ENCODE measurements at regions not wholly inside any gene's neighbourhood (a gene's known extent, or its start where the extent isn't known, plus 50 kb on each side); places are given as distances from the start of the nearest gene placed in this dataset.
"Not testable (repeated sequence)": the region's sequence is repeated elsewhere in the genome, so short reads cannot be mapped to it uniquely, and the experiment has no call there.

DNA sequence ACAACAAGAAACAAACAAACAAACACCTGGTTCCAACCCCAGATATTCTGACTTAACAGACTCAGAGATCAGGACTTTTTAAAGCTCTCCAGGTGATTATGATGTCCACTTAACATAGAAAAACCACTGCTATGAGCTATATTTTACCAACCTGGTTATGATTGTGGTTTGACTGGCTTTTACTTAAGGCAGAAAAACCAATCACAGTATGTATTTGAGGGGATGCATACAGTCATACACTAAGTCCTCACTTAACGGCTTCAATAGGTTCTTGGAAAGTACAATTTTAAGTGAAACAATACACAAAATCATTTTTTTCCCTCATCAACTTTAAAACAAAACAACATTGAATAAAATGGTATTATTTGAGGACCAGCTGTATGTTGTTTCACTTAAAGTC, 393.6 kb downstream of the ZEB2 start:
- no peak for DNase-seq (ENCODE audit: low read depth in 2 of 2)

DNA sequence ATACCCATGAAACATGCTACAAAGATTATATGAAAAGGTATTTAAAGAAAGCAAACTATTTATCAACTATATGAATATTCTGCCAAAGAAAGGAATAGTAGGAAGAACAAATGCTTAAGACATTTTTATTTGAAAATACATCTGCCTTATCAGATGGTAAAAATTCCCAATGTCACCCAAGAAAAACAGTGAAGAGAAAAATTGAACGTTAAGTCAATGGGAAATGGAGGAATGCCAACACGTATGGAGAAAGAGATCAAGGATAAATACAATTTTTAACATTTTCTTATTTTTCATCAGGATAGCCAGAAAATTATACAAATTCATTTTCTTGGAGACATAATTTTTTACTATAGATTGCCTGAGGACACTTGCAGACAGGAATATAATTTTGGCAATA, 394.2 kb downstream of the ZEB2 start:
- DNase-seq (ENCODE audit: low read depth in 2 of 2) = no peak

DNA sequence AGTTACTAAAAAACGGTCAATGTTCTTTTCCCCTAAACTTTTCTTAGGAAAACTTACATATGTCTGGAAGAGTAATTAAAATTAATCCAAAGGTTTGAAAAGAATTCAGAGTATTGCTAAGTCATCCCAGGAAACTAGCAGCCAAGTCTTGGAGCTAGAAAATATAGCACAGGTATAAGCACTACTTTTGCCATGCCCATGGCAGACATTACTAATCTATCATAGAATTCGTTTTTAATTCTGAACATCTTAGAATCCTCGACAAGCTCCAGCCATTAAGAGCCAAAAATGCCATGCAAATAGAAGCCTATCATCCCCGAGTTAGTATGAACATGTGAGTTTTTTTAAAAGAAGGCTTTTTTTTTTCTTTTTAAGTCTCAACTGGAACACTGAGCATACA, 395.0 kb downstream of the ZEB2 start:
- DNase-seq (ENCODE audit: low read depth in 2 of 2) = no peak

DNA sequence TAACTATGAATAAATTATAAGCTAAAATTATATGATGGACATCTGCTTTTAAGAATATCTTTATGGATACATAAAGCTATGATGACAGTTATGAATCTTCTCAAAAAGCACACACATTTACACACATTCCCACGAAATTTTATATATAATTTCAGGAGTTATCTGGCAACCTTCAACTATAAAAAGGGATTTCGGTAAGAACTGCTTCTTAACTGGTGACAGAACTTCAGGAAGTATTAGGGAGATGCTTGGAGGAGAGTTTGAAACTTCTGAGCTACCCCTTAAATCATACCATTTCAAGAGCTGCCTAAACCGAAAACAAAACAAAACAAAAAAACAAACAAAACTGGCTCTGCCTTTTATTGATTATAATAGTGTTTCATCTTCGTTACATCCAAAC, 399.4 kb downstream of the ZEB2 start:
- no peak for DNase-seq (ENCODE audit: low read depth in 2 of 2)

DNA sequence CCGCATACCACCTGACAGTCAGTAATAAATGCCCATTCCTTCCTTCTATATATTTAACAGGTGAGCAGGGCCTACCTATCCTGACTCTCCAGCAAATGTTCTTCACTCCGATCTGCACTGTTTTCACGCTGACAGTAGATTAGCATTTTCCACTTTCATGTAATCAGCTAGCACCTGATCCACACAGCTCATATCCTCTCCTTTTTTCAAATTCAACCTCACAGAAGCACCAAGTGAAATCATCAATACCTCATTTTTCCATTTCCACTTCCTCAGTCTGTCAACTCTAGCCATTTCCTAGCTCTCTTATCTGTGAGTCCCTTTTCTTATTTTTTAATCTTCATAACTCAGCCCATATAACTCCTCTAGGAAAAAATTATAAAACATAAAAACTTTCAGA, 402.8 kb downstream of the ZEB2 start:
- DNase-seq (ENCODE audit: low read depth in 2 of 2) = no peak

DNA sequence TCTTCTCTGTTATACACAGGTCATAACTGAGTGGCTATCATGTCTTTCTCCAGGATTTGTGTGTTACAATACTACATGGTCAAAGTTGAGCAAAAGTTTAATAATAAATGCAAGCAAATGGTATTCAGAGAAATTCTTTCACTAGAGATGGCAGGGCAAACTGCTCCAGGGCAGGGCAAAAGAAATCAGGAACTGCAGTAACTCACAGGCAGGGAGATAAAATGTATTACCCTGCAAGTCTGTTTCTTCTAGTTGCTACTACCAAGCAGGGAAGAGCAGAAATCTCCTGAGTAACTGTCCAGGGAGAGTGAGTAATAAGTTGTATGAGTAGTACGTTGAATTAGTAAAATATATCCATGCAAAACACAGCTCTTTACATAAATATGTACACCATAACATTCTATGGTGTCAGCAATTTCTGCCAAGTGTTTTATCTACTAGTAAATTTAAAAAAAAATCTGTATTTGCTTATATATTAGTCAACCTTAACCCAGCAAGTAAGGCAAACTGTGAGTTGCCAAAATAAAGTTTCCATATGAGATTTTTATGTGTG, 404.1 kb downstream of the ZEB2 start:
- no peak for DNase-seq (ENCODE audit: low read depth in 2 of 2)

DNA sequence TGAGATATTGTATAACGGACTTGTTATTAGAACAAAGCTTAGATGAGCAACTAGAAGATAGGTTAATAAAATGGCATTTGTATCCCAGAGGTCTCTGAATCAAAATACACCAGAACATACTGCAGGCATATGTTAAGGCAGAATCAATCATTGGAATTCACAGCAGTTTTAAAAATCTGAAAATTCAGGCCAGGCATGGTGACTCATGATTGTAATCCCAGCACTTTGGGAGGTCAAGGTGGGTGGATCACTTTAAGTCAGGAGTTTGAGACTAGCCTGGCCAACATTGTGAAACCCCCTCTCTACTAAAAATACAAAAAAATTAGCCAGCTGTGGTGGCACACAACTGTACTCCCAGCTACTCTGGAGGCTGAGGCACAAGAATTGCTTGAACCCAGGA, 405.2 kb downstream of the ZEB2 start:
- no peak for DNase-seq (ENCODE audit: low read depth in 2 of 2)

DNA sequence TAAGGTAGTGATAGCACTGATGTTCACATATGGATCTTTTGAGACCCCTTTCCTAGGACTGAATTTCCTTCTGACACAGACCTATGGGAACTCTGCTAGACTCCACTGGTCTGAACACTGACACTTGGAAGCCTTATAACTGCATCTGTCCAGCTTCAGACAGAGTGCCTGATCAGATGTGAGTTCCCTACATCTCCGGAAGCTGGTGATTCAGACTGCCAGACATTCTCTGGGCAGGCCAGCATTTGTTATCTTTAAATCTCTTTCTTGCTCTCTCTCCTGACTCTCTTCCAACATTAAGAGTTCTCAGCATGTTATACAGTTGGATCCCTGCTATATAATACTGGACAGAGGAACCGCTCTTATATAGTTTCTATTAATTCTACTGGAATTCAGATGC, 408.5 kb downstream of the ZEB2 start:
- no peak for DNase-seq (ENCODE audit: low read depth in 2 of 2)

DNA sequence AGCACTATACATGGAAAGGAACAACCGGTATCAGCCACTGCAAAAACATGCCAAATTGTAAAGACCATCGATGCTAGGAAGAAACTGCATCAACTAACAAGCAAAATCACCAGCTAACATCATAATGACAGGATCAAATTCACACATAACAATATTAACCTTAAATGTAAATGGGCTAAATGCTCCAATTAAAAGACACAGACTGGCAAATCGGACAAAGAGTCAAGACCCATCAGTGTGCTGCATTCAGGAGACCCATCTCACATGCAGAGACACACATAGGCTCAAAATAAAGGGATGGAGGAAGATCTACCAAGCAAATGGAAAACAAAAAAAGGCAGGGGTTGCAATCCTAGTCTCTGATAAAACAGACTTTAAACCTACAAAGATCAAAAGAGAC, 413.8 kb downstream of the ZEB2 start:
- not testable (repeated sequence) for DNase-seq (ENCODE audit: low read depth in 2 of 2)

DNA sequence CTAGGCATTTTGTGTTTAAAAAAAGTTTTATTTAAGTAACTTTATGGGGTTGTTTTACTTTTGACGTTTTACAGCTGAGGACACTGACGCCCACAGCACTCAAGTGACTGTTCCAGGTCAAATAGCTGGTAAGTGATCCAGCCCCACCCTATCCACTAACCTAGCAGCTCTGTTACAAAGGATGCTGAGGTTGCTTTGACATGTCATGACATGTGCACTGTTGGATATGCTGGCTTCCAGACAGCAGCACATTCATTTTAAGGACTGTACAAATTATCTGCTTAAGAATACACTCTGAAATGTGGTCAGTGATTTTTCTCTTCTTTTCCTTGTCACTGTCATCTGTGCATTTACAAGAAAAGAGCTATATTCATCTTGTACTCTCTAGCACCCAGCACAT, 417.5 kb downstream of the ZEB2 start:
- no peak for DNase-seq (ENCODE audit: low read depth in 2 of 2)

DNA sequence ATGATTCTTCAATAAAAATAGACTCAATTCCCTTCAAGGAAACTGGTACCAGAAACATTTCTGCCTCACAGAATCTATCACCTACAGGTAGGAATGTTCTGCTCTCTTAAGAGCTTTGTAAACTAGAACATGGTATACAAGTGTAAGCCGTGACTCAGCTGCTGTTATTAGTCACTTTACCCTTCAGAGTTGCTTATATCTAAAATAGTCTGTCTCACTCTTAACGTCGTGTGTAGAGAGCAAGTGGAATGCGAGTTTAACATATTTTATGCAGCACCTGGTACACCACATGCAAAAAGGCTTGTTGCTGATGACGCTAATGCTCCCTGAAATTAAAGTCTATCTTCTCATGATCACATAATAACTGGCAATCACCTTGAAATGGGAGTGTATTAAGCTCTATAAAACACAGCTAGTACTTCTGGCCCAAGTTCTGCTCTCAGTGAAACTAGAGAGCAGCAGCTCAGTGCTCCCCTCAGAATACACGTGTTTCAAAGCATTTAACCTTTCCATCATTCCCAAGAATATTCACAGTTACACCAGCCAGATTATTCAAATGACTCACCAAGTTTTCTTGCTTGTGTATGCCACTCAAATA, 420.0 kb downstream of the ZEB2 start:
- no peak for DNase-seq (ENCODE audit: low read depth in 2 of 2)

DNA sequence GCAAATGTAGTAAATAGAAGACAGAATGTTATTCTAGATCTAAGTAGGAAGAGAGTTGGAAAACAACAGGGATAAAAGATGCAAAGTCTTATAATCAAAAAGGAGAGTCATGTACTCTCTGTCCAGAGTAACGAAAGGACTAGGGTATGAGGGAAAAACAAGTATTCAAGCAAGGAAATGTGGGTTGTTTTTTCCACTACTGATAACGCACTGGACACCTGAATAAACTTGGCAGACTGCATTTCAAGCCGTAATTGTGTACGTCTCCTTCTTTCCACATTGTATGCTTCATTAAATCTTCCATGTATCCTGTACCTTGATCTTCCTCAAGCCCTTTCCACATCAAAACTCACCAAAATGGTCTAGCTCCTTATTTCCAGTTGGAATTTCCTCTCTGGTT, 420.6 kb downstream of the ZEB2 start:
- no peak for DNase-seq (ENCODE audit: low read depth in 2 of 2)

DNA sequence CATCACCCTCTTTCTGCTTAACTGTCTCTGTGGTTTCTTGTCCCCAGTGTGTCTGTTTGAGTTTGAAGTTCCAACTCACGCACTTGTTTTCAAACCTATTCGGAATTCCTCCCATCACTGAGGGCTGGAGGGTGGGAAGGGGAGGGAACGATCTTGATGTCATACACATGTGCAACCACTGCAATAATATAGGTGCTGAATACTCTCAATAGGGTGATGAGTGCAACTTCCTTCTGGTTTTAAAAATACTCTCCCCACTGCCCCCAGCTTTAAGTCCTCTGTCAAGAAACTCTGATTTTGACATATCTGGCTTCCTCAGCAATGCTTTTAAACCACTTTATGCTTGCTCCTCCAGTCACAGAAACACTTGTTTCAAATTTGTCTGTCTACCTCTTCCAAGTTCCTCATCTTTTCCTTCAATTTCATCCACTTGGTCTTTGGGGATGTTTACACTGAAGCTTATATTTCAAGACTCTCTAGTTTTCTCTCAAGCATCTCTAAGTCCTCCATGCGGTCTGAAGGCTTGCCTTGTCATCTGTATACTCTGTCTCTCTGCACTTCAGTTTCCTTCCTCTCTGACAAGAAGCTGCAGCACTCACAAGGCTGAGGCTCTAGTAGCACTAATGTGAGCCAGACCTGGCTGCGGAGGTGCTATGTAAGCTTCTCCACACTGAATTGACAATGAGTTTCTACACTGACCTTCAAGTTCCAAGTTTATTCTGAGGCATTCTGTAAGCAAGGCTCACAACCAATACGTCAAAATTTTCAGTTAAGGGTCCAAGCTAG, 422.3 kb downstream of the ZEB2 start:
- DNase-seq (ENCODE audit: low read depth in 2 of 2) = no peak

DNA sequence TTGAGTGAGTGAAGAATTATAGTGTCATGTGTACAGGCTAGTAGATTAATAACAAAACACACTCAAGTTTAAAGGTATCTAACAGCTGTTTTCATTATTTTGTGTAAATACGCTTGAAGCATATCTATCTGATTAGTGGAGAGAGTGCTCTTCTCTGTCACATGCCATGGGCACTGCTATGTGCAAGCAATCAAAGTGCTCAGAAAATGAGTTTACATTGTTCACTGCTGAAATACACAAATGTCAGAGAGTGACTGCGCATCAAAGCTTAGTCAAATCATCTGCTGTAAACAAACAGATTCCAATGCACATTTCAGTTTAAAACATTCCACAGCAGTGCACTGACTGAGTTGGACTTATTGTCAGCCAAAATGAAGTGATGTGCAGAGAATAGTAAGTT, 423.4 kb downstream of the ZEB2 start:
- no peak for DNase-seq (ENCODE audit: low read depth in 2 of 2)

DNA sequence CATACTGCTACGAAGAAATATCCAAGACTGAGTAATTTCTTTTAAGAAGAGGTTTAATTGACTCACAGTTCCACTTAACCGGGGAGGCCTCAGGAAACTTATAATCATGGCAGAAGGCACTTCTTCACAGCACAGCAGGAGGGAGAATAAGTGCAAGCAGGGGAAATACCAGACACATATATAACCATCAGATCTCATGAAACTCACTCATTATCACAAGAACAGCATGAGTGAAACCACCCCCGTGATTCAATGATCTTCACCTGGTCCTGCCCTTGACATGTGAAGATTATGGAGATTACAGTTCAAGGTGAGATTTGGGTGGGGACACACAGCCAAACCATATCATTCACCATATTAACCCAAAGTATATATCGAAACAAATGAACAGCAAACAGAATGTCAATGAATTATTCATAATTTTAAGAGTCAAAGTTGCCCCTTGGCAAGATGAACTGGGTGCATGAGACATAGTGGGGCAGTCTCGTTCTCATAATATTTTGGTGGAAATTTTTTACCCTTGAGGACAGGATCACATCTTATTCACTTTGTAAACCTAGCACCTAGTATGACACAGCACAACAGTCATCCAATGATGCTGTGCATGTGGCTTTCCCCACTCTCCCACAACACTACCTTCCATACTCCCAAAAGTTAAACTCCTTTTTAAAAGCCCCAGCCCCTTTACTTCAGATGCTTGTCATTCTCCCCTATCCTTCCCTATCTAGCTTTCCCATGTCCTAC, 425.3 kb downstream of the ZEB2 start:
- no peak for DNase-seq (ENCODE audit: low read depth in 2 of 2)

DNA sequence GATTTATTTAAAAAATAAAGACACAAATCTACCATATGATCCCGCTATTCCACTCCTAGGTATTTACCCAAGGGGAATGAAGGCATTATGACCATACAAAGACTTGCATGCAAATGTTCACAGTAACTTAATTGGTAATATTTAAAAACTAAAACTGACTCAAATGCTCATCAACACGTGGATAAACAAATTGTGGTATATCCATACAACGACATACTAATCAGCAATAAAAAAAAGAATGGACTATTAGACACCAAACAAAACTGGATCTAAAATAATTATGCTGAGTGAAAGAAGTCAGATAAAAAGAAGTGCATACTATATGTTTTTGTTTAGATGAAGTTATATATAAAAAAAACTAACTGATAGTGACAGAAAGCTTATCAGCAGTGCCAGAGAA, 428.3 kb downstream of the ZEB2 start:
- no peak for DNase-seq (ENCODE audit: low read depth in 2 of 2)

DNA sequence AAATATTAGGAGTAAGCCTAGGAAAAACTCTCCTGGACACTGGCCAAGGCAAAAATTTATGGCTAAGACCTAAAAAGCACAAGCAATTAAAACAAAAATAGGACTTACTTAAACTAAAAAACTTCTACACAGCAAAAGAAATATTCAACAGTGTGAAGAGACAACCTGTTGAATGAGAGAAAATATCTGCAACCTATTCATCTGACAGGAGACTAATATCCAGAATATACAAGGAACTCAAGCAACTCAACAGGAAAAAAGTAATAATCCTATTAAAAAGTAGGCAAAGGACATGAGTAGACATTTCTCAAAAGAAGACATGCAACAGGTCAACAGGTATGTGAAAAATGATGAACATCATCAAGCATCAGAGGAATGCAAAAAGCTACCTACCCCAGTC, 431.1 kb downstream of the ZEB2 start:
- no peak for DNase-seq (ENCODE audit: low read depth in 2 of 2)

DNA sequence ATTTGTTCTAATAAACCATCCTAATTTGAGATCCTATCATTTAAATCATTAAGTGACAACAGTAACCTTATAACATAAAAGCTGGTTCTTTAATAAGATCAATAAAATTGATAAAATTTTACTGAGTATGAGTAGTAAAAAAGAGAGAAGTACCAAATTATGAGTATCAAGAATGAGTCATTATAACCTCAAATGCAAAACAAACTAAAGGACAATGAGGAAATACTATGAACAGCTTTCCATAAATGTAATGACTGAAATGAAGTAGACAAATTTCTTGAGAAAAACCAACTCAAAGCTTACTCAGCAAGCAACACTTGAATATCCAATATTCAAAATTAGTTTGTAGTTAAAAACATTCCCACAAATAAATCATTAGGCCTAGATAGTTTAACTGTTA, 433.0 kb downstream of the ZEB2 start:
- no peak for DNase-seq (ENCODE audit: low read depth in 2 of 2)

DNA sequence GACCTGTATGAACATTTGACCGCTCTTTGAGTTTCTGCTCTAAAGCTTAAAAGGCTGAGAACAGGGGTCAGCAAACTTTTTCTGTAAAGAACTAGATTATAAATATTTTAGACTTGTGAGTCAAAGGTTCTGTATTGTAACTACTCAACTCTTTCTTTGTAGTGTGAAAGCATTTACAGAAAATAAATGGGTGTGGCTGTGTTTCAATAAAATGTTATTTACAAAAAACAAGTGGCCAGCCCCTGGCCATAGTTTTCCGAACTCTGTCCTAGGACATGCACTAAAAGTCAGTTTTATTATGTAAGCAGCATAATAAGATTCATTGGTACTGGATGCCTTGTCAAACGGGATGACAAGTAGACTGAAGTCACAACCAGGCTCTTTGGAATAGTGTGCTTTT, 434.9 kb downstream of the ZEB2 start:
- no peak for DNase-seq (ENCODE audit: low read depth in 2 of 2)

DNA sequence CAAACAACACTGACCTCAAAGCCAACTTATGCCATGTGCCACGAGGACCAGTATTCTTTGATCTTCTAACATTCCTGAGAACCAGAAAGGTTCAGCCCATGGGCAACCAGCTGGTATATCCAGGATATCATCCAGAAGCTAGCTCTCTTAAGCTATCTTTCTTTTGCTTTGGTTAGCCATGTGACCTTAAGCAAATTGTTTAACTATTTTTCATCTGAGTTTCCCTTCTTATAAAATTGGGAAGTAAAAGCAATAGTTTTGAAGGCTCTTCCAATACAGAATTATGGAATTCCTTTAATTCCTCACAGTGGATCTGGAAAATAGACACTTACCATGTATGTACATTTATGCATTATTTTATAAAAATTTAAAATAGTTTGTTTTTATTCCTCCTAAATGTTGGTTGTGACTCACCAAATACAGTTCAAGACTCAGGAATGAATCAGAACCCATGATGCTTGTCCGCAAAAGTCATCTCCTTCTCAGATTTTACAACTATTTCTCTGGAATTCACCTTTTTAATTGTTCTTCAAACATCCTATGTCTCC, 435.7 kb downstream of the ZEB2 start:
- DNase-seq (ENCODE audit: low read depth in 2 of 2) = no peak

DNA sequence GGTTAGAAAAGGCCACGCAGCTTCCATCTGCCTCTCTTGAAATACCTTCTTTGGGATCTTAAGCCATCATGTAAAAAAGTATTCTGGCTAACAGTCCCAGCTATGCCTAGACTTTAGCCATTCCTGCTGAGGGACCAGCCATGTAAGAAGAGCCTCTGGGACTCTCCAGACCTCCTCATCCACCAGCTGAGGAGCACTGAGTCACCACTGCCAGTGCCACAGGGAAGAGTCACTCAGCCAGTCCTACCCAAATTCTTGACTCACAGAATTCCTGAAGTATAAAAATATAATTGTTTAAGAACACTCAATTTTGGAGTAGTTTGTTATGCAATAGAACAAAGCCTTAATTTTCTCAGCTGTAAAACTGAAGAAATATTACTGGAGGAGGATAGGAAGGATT, 436.7 kb downstream of the ZEB2 start:
- no peak for DNase-seq (ENCODE audit: low read depth in 2 of 2)

DNA sequence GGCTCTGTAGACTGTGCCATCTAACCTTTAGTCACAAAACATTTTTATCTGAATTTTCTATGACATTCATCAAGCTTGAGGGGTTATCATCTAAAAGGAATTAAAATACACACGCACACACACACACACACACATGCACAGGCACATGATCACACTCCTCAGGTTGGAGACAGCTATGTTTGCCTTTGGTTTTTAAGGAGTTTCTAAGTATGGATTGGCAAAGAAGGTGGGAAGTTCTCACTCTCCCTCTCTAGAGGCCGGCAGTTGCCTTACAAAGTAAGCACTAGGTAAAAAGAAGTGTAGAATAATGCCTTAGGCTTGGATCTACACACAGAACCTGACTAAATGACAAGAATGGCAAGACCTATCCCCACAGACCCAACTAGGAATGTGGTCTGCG, 437.1 kb downstream of the ZEB2 start:
- DNase-seq (ENCODE audit: low read depth in 2 of 2) = no peak

DNA sequence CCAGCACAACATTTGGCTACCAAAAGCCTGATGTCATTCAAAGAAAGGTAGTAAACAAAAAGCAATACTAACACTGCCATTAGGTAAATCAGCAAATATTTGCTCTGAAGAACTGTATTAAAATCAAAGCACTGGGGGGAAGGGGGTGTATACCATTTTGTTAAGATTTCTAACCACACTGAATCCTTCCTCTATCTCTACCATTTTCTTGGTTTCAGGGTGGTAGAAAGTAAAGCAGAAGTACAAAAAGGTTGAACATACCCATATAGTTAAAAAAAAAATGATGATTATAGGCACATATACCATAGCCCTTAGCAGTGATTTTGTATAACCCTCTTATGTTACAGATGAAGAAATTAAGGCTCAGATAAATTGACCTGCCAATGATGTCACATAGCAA, 437.6 kb downstream of the ZEB2 start:
- DNase-seq (ENCODE audit: low read depth in 2 of 2) = no peak
